Smooth muscle cell of the brain vasculature (primary cell): ENCODE measurements at regions not wholly inside any gene's neighbourhood (a gene's known extent, or its start where the extent isn't known, plus 50 kb on each side); places are given as distances from the start of the nearest gene placed in this dataset.
"Not testable (repeated sequence)": the region's sequence is repeated elsewhere in the genome, so short reads cannot be mapped to it uniquely, and the experiment has no call there.

Experiments
- DNase-seq: peaks from one replicate; pipeline ENCODE4 v3.0.0-alpha.2; 2012; ENCODE audit warnings: low read depth, low spot score

DNA sequence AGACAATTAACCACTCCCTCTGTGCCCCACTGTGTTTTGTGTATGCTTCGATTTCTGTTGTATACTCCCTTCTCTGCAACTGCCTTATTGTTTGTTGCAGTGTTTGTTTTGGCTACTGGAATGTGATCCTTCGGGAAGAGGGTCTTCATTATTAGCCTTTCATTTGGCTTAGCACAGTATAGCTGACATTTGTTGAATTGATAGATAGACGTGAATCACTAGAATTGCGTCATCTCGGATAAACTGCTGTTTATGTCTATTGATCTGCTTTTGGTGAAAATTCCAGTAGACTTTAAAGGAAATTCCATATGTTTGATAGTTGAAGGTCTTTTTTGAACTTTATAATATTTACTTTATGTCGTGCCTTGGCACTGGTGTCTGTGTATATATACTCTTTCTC is 189.9 kb upstream of the EYA4 start:
- DNase-seq, result no peak

DNA sequence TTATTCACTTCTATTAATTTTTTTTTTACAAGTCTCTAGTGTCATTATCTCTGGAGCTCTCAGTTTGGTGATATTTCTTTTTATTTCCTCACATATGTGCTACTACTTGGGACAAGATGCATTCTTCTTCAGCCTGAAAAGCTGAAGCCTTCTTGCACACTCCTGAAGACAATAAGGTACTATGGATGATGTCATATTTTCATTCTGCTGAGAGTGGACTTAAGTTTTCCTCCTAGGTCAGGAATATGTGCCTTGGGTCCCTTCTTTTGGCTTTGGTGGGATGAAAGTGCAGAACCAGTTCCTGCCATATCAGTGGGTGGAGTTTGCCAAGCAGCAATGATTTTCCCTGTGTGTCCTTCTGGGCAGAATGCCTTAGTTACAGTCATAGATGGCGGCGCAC is 188.7 kb upstream of the EYA4 start:
- DNase-seq, result no peak

DNA sequence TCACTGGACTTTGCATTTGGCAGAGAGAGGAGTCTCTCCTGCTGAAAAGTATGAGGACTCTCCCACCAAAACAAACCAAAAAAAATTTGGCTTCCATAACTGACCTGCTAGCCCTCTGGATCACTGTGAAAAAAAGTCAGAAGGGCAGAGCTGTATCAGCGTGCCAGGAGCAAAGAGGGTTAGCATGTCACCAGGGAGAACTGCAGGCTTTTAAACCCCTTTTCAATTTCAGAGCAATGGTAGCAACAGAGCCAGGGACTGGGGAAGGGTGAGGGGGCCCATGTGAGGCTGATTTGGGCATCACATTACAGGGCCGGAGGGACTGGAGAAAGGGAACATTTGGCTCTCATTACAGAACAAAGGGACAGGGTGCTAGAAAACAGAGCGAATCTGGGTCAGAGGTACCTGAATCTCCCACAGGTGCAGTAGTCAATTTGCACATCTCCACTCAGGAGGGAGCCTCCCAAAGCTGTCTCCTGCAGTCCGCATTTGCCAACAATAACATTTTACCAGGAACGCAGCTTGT is 185.7 kb upstream of the EYA4 start:
- DNase-seq, result no peak

DNA sequence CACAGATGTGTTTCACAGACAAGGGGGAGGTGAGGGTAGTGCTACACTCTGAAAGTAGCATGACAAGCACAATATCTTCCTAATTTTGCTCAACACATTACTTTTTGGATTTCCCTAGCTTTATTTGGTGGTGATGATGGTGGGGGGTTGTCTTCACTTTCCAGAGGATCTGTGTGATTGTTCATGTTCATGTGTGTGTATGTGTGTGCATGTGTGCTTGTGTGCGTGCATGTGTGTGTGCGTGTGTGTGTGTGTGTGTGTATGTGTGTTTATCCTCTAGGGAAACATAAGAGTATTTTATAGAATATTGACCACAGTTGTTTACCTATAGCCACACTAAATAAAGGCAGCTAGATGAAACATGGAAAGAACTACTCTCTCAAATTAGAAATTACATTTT is 183.8 kb upstream of the EYA4 start:
- no peak for DNase-seq

DNA sequence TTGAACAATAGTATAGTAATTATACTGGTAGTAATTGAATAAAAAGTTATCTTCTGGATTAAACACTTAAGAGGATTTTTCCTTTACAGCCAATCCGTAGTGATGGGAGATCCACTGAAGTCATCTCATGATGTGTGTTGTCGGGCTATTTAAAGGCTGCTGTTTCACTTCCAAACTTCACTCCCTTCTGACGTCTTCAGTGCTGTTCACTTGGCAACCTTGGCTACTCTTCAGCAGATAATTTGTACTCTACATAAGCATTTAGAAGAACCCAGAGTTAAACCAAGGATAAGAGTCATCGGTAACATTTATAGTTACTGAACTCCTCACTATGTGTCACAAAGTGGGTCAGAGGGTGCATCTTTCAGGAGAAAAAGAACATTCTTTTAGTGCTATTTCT is 179.1 kb upstream of the EYA4 start:
- no peak for DNase-seq

DNA sequence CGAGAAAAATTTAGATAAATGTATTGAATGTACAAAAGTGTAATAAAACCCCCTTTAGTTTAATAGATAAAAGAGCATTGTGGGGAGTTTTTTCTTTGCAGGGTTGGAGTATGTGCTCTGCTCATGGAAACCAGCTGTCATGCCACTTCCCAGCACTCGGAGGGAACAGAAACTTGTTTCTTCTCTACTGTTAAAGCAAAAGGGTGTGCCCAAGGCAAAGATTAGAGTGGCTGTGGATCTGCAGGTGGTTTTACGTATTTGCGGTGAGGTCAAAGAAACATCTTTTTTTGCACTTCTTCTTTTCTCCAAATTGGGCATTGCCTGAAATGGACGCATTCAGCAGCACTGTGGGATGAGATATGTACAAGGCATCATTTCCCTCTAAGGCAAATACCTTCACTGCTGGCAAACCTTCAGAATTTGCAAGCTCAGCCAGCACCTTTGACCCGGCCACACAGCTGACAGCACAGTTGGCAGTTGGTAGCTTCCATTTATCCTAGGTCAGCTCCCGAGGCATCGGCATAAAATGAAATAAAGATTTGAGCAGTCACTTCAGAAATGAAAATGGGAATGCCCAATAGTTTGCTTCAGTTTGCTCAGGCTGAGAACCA is 178.4 kb upstream of the EYA4 start:
- DNase-seq, result no peak

DNA sequence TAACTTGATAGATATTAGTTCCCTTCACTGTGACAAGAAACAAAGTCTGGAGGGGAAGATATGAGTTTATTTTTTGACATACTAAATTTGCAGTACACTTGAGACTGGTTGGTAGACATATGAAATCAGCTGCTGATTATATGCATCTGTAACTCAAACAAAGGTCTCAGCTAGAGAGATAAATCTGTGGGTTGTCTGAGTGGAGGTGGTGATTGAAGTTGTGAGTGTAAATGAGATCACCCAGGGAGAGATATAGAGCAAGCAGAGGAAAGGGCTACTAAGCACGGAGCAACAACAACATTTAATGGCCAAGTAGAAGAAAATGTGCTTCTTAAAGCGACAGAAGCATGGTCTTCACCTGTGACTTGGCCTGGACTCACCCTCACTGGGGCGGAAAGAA is 173.2 kb upstream of the EYA4 start:
- no peak for DNase-seq

DNA sequence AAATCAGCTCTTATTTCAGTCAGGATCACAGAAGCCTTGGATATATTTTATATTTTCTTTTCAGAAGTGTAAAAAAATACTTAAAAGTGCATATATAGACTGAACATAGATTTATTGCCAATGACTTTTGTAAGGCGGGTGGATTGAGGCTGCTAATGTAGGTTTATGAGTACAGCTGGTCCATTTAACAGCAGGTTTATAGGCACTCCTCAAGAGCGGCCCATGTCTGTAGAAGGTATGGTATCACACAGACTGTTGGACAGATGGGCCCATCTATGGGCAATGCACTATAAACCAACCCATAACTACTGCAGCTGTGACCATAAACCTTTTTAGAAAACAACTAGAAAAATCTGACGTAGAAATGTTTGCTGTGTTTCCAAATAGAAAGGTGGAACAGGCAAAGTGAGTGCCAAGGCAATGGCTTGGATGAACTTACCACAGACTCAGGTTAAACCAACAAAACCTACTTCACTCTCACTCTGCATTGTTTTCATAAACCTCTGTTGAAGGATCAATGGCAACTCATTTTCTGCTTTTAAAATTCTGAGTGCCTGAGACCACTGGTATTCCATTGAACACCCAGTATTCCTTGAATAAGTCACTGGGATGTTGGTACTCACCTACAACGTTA is 170.6 kb upstream of the EYA4 start:
- no peak for DNase-seq

DNA sequence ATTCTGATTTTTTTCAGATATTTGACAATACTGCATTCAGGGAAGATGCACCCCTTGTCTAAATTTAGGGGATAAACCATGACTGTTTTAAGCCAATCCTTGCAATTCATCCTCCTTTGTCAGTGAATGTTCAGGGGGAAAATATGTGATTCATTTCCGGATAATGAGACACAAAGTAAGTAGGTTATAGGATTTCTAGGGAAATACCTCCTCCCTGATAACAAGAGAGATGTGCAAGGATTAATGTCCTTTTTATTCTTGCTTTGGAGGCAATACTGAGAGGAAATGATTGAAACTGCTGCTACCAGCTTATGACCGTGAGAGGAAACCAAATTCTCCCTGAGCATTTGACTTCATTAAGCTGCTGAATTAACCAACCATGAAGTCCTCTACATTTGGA is 161.3 kb upstream of the EYA4 start:
- DNase-seq, result no peak

DNA sequence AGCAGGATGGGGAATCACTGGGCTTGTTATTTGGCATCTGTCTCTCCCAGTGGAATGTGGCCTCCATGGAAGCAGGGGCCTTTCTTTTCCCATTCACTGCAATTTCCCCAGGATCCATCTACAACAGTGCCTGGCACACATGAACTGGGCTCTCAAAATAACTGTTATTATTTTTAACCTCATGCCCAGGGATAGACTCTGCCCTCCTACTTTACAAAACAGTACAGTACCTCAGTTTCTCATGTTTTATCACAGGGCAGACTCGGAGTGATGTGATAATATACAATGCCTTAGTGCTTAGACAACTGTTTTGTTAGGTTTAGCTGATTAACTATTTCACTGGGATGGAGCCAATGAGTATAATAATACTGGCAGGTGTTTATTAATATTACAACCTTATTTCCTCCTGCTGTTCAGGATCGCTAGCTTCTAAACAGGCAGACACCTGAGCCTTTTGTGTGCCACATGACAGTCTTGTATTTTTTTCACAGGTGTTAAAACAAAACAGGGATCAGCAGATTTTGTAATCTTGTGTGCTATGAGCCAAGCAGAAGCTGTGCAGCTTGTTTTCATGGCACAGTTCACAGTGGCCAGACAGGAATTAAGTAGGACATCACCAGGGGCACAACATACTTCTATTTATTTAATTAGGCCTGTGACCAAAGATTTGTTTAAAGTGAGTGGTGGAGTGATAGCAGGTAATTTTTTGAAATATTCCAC is 157.7 kb upstream of the EYA4 start:
- DNase-seq, result no peak

DNA sequence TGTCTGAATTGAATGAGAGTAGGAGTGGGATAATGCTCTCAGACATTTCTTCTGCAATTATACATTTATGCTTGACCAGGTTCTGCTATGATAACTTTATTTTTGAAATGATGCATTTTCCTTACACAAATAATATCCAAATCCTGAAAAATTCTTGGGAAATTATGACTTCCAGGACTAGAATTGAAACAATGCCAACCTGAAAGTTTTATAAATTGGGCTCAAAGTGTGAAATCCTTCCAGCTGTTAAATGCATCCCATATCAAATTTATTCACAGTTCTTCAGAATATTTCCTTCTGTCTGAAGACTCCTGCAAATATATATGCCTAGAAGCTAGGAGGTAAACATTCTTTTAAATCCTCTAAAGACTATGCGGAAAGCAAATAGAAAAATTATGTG is 155.7 kb upstream of the EYA4 start:
- DNase-seq, result no peak

DNA sequence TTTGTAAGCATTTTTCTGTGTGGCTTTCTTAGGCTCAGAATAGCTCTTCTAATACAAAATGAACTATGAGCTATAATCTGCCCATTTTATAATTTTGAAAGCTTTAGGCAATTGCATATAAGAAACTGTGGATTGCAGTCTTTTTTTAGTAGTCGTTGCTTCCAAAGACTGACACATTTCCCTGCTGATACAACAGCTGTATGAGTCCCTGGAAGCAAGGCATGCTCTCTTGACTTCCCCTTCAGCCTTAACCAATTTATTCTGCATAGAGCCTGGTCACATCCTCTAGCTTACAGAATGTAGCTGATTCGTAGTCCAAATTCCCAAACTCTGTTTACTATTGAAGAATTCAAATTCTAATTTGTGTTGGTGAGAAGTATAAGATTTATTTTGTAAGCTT is 155.3 kb upstream of the EYA4 start:
- DNase-seq, result no peak

DNA sequence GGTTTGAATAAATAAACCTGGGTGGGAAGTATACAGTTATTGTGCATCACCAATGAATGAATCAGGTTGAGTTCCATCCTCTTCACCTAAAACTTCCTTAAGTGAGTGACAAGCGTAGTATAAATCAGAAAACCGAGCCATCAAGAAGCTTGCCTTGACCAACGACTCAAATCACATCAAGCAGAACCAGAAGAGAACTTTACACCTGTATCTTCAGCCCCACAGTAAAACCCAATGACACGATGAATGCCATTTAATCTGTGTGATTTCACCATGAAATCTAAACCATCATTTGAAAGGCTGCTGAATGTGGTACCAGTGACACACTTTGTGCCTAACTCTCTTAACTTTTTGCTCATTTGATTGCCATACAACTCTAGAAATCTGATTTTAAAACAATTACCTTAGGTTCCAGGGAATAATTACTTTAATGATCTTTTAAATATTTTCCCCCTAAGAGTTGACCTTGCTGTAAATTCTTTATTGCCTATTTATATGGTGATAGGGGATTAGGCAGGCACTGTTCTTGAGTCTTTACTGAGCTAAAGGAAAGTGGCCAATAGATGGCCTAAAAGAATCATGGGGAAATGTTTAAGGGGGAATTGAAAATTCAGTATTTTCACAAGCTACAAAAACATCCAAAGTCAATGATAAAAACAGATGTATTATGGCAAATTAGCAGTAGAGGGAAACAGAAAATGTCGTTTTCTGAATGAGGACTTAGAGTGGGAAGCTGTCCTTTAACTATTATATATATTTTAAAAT is 152.0 kb upstream of the EYA4 start:
- DNase-seq, result no peak

DNA sequence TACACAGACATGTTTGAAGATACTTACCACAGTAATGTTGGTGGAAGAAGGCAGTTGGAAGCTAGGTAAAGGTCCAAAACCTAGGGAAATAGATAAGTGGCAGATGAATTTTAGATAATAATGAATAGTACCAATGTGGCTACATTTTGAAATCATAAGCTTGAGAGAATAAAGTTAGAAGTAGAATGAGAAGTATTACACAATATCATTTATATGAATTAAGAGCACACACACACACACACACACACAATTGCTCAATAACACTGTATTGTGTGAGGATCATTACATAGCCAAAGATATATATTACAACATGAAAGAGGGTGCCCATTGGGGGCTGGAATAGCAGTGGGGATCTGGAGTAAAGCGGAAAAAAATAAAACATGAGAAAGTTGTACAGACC is 149.0 kb upstream of the EYA4 start:
- DNase-seq, result no peak

DNA sequence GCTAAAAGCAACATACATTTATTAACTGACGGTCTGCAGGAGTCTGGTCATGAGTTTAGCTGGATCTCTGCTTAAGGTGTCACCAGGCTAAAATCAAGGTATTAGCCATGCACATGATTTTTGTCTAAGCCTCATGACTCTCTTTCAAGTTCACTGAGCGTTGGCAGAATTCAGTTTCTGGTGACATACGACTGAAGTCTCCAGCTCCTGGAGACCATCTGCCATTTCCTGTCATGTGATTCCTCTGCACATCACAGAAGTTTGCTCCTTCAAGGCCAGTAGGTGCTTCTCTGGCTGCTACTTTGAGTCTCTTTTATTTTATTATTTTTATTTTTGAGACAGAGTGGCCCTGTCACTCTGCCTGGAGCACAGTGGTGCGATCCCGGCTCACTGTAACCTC is 148.4 kb upstream of the EYA4 start:
- DNase-seq, result no peak

DNA sequence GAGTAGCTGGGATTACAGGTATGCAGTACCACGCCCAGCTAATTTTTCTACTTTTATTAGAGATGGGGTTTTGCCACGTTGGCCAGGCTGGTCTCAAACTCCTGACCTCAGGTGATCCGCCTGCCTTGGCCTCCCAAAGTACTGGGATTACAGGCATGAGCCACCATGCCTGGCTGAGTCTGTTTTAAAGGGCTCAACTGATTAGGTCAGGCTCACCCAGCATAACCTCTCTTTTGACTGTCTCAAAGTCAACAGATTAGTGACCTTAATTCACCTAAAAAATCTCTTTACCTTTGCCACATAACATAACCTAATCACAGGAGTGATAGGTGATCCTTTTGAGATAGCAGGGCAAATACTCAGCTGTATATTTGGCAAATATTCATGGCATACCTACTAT is 147.9 kb upstream of the EYA4 start:
- DNase-seq, result not testable (repeated sequence)

DNA sequence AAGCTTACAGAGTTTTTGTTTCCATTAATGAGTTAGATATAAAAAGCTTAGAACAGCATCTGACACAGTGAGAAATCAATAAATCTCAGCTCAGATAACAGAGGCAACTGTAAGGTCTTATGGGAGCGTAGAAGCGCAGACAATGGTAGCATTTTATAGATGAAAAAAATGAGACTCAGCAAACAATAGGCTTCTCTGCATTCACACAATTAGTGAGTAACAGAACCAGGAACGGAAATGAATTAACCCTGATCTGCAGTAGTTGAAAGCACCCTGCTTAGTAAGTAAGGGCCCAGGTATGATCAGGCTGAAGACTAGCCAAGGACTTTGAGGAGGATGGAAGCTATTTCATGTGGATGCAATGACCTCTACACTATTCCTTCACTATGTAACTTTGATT is 147.2 kb upstream of the EYA4 start:
- DNase-seq, result no peak

DNA sequence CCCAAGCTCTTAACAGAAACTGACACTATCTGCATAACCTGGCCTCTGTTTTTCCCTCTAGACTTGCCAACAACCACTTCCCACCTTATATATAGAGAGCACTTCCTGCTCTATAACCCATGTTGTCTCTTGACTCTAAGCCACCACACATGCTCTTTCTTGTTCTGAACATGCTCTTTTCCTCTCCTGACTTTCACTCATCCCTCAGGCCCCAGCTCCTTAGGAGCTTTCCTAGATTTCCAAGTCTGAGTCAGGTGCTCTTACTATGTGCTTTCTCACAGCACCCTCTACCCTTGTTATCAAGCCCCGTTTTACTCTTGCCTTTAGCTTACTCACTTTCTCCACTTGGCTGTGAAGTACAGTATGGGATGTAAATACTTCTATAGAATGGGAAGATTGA is 143.9 kb upstream of the EYA4 start:
- DNase-seq, result no peak

DNA sequence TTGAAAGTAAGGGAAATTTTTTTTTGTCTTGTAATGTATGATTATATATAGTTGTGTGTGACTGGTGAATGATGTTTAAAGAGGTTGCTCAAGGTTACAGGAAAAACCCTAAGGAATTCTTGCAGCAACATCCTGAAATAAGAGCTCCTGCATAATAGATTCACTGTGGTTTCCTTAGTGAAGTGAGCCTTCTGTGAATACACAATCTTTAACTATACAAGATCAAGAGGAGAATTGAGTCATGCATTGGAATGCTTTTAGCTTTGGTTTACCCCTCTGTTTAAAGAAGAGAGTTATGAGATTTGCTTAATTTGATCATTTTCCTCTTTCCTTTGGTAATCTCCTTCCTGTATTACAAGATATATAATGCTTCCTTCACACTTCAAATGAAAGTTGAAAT is 141.6 kb upstream of the EYA4 start:
- DNase-seq, result peak; percentile 32

DNA sequence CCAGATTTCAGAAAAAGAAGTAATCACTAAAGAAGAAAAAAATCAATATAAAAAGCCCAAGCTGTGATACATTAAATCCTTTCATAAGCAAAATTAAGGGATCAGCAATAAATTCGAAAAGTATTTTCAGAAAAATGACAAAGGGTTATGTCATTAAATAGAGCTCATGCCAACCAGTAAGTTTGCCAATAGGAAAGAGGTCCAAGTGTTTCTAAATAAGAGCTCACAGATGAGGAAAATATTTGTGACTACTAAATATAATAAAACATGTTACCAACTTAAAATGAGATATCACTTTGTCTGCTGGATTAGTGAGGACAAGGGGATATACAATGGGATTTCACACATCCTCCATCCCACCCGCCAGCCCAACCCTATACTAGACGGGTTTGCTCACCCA is 140.3 kb upstream of the EYA4 start:
- no peak for DNase-seq

DNA sequence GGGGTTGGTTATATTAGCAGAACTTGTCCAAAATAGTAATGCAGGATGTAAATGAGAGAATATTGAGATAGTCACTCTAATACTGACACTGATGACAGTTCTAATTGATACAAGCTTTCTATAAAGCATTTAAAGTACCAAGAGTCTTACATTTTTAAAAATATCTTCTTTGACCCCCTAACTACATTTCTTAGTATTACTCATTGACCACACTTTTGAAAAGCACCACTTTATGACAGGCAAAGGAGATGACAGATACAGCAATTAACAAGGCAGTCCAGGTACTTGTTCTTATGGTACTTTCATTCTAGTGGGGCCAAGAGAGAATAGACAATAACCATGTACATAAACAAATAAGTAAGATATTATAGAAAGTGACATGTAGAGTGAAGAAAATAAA is 139.4 kb upstream of the EYA4 start:
- no peak for DNase-seq

DNA sequence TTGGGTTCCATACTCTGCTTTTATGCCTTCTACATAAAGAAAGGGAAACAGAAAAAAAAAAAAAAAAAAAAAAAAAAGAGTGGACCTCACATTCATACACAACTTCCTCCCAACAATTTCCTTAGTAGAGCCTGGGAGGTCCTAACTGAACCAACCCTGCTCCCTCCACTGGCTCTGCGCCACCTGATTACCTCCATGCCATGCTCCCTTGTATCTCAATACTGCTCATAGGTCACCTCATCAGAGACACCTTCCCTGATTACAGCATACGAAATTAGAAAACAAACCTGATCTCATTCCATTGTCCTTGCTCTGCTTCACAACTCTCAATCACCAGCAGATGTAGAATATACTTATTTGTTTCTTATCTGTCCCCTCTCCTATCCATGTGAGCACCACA is 134.2 kb upstream of the EYA4 start:
- no peak for DNase-seq
